ENCODE measurements at regions not wholly inside any gene's neighbourhood (a gene's known extent, or its start where the extent isn't known, plus 50 kb on each side); places are given as distances from the start of the nearest gene placed in this dataset.

DNA sequence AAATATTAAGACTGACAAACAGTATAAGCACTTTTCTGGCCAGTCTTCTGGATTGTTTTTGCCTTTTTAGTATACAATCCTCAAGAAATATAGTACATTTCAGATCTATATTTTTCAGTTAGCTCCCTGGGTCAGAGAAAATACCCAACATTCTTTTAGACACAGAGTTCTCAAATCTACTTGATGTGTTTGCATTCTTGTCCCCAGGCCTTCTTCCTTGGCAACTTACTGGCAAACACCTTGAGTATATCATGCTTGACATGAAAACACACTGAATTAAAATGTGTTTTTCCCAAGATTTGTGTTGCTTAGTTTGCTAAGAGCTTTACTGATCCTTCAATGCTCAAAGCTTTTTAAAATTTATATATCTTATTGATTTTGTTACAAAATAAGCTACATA, 1413.1 kb upstream of the CDH9 start:
- H3K4me3 ChIP-seq (ENCODE audit: low read depth, low read length), result no peak overlapping the region
- DNase-seq (ENCODE audit: low read depth), result no peak

DNA sequence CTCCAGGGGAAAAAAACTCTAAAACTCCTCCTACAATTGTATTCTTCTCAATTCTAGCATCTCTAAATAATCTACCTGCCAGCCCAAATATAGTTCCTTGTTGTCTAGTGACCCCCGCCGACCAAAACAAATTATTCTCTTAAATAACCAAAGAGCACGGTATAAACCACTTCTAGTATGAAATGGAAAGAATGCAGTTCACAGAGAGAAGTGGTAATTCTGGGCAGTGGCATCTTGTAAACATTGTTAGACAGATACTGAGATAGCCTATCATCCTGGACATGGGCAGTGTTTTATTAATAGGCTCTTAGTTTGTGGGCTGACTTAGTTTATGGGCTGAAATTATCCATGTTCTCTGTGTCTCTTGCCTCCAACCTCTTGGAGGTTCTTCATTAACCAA, 1412.6 kb upstream of the CDH9 start:
- no peak overlapping the region for H3K4me3 ChIP-seq (ENCODE audit: low read depth, low read length)
- DNase-seq (ENCODE audit: low read depth), result no peak
- TF ChIP-seq POLR2A (IDR thresholded peaks at IDR 0.05; ENCODE audit: extremely low read depth, insufficient read length), result no peak
- TF ChIP-seq, protein P1, sequence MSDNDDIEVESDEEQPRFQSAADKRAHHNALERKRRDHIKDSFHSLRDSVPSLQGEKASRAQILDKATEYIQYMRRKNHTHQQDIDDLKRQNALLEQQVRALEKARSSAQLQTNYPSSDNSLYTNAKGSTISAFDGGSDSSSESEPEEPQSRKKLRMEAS (IDR thresholded peaks at IDR 0.05; ENCODE audit: low read depth, low read length), result no peak
- TF ChIP-seq, protein P2, sequence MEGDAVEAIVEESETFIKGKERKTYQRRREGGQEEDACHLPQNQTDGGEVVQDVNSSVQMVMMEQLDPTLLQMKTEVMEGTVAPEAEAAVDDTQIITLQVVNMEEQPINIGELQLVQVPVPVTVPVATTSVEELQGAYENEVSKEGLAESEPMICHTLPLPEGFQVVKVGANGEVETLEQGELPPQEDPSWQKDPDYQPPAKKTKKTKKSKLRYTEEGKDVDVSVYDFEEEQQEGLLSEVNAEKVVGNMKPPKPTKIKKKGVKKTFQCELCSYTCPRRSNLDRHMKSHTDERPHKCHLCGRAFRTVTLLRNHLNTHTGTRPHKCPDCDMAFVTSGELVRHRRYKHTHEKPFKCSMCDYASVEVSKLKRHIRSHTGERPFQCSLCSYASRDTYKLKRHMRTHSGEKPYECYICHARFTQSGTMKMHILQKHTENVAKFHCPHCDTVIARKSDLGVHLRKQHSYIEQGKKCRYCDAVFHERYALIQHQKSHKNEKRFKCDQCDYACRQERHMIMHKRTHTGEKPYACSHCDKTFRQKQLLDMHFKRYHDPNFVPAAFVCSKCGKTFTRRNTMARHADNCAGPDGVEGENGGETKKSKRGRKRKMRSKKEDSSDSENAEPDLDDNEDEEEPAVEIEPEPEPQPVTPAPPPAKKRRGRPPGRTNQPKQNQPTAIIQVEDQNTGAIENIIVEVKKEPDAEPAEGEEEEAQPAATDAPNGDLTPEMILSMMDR (IDR thresholded peaks at IDR 0.05; ENCODE audit: low read depth, low read length), result no peak
- TF ChIP-seq MYC (IDR thresholded peaks at IDR 0.05; ENCODE audit: low read depth, low read length), result no peak

More for the DNA sequence above, 1413.1 kb upstream of the CDH9 start:
- TF ChIP-seq MYC (IDR thresholded peaks at IDR 0.05; ENCODE audit: low read depth, low read length), result no peak
- TF ChIP-seq POLR2A (IDR thresholded peaks at IDR 0.05; ENCODE audit: extremely low read depth, insufficient read length), result no peak
- TF ChIP-seq, protein P2 (IDR thresholded peaks at IDR 0.05; ENCODE audit: low read depth, low read length), result no peak
- TF ChIP-seq, protein P1 (IDR thresholded peaks at IDR 0.05; ENCODE audit: low read depth, low read length), result no peak

DNA sequence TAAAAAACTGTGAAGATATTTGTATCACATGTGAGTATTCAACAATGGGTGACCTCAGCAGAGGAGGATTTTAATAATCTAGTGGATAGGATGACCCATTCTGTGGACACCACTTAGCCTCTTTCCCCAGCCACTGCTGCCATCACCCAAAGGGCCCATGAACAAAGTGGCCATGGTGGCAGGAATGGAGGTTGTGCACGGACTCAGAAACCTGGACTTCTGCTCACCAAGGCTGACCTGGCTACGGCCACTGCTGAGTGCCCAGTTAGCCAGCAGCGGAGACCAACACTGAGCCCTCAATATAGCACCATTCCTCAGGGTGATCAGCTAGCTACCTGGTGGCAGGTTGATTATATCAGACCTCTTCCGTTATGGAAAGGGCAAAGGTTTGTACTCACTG, 1410.4 kb upstream of the CDH9 start:
- TF ChIP-seq MYC (IDR thresholded peaks at IDR 0.05; ENCODE audit: low read depth, low read length) (no peak), POLR2A (IDR thresholded peaks at IDR 0.05; ENCODE audit: extremely low read depth, insufficient read length) (no peak)
- TF ChIP-seq, protein P2 (IDR thresholded peaks at IDR 0.05; ENCODE audit: low read depth, low read length), result no peak
- TF ChIP-seq, protein P1 (IDR thresholded peaks at IDR 0.05; ENCODE audit: low read depth, low read length), result no peak
- no peak overlapping the region for H3K4me3 ChIP-seq (ENCODE audit: low read depth, low read length)
- DNase-seq (ENCODE audit: low read depth), result no peak

DNA sequence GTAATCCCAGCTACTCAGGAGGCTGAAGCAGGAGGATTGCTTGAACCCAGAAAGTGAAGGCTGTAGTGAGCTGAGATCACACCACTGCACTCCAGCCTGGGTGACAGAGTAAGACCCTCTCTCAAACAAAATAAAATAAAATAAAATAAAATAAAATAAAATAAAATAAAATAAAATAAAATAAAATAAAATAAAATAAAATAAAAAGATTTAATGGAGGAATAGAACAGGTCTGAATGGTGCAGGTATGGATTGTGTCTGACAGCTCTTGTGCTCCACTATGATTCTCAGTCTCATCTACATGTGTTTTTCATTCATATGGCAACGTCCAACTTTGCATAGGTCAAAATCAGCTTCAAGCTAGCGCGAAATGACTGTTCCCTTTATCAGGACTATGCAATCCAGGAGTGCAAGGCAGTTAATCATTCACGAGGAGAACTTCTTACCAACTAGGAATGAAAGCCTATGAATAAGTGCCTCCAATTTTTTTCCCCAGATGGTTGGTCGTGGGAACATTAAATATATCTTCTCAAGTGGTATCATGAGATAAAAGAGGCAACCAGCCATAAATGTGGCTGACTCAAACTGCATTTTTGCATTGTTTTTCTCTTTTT, 1392.3 kb upstream of the CDH9 start:
- no peak for DNase-seq (ENCODE audit: low read depth)
- no peak overlapping the region for H3K4me3 ChIP-seq (ENCODE audit: low read depth, low read length)
- TF ChIP-seq, protein P1 (IDR thresholded peaks at IDR 0.05; ENCODE audit: low read depth, low read length), result no peak
- TF ChIP-seq POLR2A (IDR thresholded peaks at IDR 0.05; ENCODE audit: extremely low read depth, insufficient read length), result no peak
- TF ChIP-seq, protein P2 (IDR thresholded peaks at IDR 0.05; ENCODE audit: low read depth, low read length), result no peak
- TF ChIP-seq MYC (IDR thresholded peaks at IDR 0.05; ENCODE audit: low read depth, low read length), result no peak

DNA sequence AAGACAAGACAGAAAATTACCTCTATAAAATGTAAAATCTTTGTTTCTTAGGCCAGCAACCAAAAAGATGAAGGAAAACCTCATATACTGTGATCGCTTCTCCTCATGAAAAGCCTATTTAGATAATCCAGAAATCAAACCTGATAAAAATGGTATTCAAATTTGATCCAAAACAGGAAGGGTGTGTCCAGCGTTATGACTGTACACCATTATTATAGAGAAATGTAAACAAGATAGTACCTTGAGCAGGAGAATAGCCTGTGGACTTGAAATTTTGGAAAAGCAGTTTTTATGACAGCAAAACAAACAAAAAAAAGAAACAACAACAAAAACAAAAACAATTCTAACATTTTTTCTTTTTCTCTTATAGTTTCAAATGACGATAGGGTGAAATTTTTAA, 1382.8 kb upstream of the CDH9 start:
- no peak for DNase-seq (ENCODE audit: low read depth)
- H3K4me3 ChIP-seq (ENCODE audit: low read depth, low read length), result no peak overlapping the region
- TF ChIP-seq POLR2A (IDR thresholded peaks at IDR 0.05; ENCODE audit: extremely low read depth, insufficient read length), result no peak
- TF ChIP-seq, protein P1 (IDR thresholded peaks at IDR 0.05; ENCODE audit: low read depth, low read length), result no peak
- TF ChIP-seq, protein P2 (IDR thresholded peaks at IDR 0.05; ENCODE audit: low read depth, low read length), result no peak
- no peak for TF ChIP-seq MYC (IDR thresholded peaks at IDR 0.05; ENCODE audit: low read depth, low read length)
